GM18498 (cell line): ENCODE measurements at regions not wholly inside any gene's neighbourhood (a gene's known extent, or its start where the extent isn't known, plus 50 kb on each side); places are given as distances from the start of the nearest gene placed in this dataset.
"Not testable (repeated sequence)": the region's sequence is repeated elsewhere in the genome, so short reads cannot be mapped to it uniquely, and the experiment has no call there.

Experiments
- ATAC-seq: cut with Tn5 transposase; IDR thresholded peaks from one replicate; pipeline ENCODE4 v1.9.1; 2021; ENCODE audit warnings: mild to moderate bottlenecking, moderate library complexity; ENCODE audit not compliant: unreplicated experiment

GRCh38 chrX:65971151-65971550 is 68.7 kb downstream of the VSIG4 start:
- ATAC-seq: no peak

- ATAC-seq: not testable (repeated sequence)
These were observed 72.7 kb downstream of the VSIG4 start for GRCh38 chrX:65967159-65967558.

- ATAC-seq: no peak
These were observed 78.2 kb downstream of the VSIG4 start for GRCh38 chrX:65961714-65962113.

GRCh38 chrX:65948103-65948502 is 91.8 kb downstream of the VSIG4 start:
- no peak for ATAC-seq

GRCh38 chrX:65941775-65942174 is 98.1 kb downstream of the VSIG4 start:
- ATAC-seq: no peak

GRCh38 chrX:65933085-65933589 is 106.7 kb downstream of the VSIG4 start:
- ATAC-seq: no peak

- no peak for ATAC-seq
These were observed 107.5 kb downstream of the VSIG4 start for GRCh38 chrX:65932173-65933084.

- ATAC-seq: no peak
These were observed 111.4 kb downstream of the VSIG4 start for GRCh38 chrX:65928522-65928921.

GRCh38 chrX:65927386-65927785 is 112.5 kb downstream of the VSIG4 start:
- not testable (repeated sequence) for ATAC-seq

GRCh38 chrX:65926095-65927019 is 113.5 kb downstream of the VSIG4 start:
- peak; percentile 85 for ATAC-seq

- no peak for ATAC-seq
These were observed 114.3 kb downstream of the VSIG4 start for GRCh38 chrX:65925592-65925991.

- no peak for ATAC-seq
These were observed 114.9 kb downstream of the VSIG4 start for GRCh38 chrX:65925005-65925404.

GRCh38 chrX:65921363-65921762 is 118.5 kb downstream of the VSIG4 start:
- ATAC-seq: no peak

GRCh38 chrX:65920620-65921019 is 119.3 kb downstream of the VSIG4 start:
- no peak for ATAC-seq

- no peak for ATAC-seq
These were observed 129.0 kb downstream of the VSIG4 start for GRCh38 chrX:65910899-65911298.

- no peak for ATAC-seq
These were observed 136.1 kb downstream of the VSIG4 start for GRCh38 chrX:65903750-65904149.

GRCh38 chrX:65902011-65902410 is 137.9 kb downstream of the VSIG4 start:
- no peak for ATAC-seq

GRCh38 chrX:65900850-65901844 is 138.7 kb downstream of the VSIG4 start:
- ATAC-seq: no peak

GRCh38 chrX:65894133-65894532 is 145.7 kb downstream of the VSIG4 start:
- ATAC-seq: no peak

GRCh38 chrX:65891817-65892216 is 148.1 kb downstream of the VSIG4 start:
- ATAC-seq: not testable (repeated sequence)
